DOHH2 (cell line): ENCODE measurements at regions not wholly inside any gene's neighbourhood (a gene's known extent, or its start where the extent isn't known, plus 50 kb on each side); places are given as distances from the start of the nearest gene placed in this dataset.

Source experiments
- EZH2phosphoT487 ChIP-seq: fragments of 200-600 bp; sonication (generic); IDR thresholded peaks from 2 replicates; pipeline ENCODE4 v1.6.1; 2017; ENCODE audit warnings: borderline replicate concordance, mild to moderate bottlenecking, antibody characterized with exemption, low read length, moderate library complexity, mixed read lengths
- TF ChIP-seq, protein P1 (sequence below): fragments of 200-600 bp; sonication (generic); IDR thresholded peaks from one replicate; pipeline ENCODE4 v1.5.1; 2014; ENCODE audit warnings: antibody characterized with exemption, mild to moderate bottlenecking, low read depth, low read length; ENCODE audit not compliant: poor library complexity, severe bottlenecking

DNA sequence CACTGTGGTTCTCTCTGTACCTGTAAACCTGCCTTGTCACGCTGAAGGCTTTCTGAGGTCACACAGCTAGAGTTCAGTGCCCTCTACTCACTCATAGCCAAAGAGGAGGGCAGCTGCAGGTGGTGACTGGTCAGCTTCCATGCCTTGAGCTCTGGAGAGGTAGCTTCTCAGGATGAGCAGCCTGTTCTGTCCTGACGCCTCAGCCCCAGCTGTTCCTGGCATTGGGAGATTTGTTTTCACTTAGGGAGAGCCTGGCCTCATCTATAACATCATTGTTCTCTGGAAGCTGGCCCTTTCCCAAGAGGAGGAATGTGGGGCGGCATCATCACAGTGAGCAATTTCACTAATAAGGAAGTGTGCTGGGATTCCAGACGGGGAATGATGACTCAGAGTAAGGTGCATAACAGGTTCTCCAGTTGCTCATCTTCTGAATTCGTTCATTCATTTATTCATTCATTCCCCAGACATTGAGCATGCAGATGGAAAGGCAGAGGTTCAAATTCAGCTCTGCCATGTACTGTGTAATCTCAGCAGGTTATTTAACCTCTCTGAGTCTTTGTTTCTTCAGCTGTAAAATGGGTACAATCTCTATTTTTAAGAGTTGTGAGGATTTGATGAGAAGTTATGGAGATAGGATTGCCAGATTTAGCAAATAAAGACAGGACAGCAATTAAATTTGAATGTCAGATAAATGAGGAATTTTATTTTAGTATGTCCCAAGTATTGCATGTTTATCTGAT lies 255.8 kb upstream of the CRY1 start:
- TF ChIP-seq, protein P1, sequence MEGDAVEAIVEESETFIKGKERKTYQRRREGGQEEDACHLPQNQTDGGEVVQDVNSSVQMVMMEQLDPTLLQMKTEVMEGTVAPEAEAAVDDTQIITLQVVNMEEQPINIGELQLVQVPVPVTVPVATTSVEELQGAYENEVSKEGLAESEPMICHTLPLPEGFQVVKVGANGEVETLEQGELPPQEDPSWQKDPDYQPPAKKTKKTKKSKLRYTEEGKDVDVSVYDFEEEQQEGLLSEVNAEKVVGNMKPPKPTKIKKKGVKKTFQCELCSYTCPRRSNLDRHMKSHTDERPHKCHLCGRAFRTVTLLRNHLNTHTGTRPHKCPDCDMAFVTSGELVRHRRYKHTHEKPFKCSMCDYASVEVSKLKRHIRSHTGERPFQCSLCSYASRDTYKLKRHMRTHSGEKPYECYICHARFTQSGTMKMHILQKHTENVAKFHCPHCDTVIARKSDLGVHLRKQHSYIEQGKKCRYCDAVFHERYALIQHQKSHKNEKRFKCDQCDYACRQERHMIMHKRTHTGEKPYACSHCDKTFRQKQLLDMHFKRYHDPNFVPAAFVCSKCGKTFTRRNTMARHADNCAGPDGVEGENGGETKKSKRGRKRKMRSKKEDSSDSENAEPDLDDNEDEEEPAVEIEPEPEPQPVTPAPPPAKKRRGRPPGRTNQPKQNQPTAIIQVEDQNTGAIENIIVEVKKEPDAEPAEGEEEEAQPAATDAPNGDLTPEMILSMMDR = no peak
- TF ChIP-seq EZH2phosphoT487 = no peak
